Thymus (tissue), 11 donors: ENCODE measurements at regions not wholly inside any gene's neighbourhood (a gene's known extent, or its start where the extent isn't known, plus 50 kb on each side); places are given as distances from the start of the nearest gene placed in this dataset.

Experiments used
- DNase-seq, 9 donors: peaks; one replicate each; pipeline ENCODE4 v3.0.0-alpha.2; 2013; ENCODE audit warnings: low spot score in 9 of 9, low read depth in 6 of 9, missing footprints in 1 of 9
- H3K27ac ChIP-seq, 2 donors: one replicate each; pipeline ENCODE4 v1.5.1; 2013; ENCODE audit warnings: control low read depth in 1 of 2, low read depth in 1 of 2, low read length in 1 of 2, mild to moderate bottlenecking in 1 of 2, moderate library complexity in 1 of 2
- H3K27me3 ChIP-seq, 2 donors: one replicate each; pipeline ENCODE4 v1.5.1; 2013; ENCODE audit warnings: low read length in 1 of 2; ENCODE audit not compliant: control insufficient read depth in 2 of 2, insufficient read depth in 1 of 2
- H3K36me3 ChIP-seq, 2 donors: one replicate each; pipeline ENCODE4 v1.5.1; 2013; ENCODE audit warnings: low read length in 1 of 2, mild to moderate bottlenecking in 1 of 2, moderate library complexity in 1 of 2; ENCODE audit not compliant: control insufficient read depth in 2 of 2, insufficient read depth in 2 of 2
- H3K4me1 ChIP-seq, 2 donors: one replicate each; pipeline ENCODE4 v1.5.1; 2013; ENCODE audit warnings: low read length in 2 of 2; ENCODE audit not compliant: control insufficient read depth in 2 of 2, insufficient read depth in 2 of 2
- H3K4me3 ChIP-seq, 2 donors: one replicate each; pipeline ENCODE4 v1.5.1; 2013; ENCODE audit warnings: low read length in 2 of 2, control low read depth in 1 of 2, mild to moderate bottlenecking in 1 of 2
- H3K9me3 ChIP-seq, 2 donors: one replicate each; pipeline ENCODE4 v1.5.1; 2013; ENCODE audit warnings: low read length in 1 of 2, mild to moderate bottlenecking in 1 of 2; ENCODE audit not compliant: control insufficient read depth in 2 of 2, insufficient read depth in 1 of 2
- WGBS: extraction: QIAGEN DNeasy Blood & Tissue Kit; methylation state at CpG from one replicate; pipeline ENCODE4 v1.1.7; 2013; 5-methylcytosine and 5-hydroxymethylcytosine counted together
- donor health status: healthy.

DNA sequence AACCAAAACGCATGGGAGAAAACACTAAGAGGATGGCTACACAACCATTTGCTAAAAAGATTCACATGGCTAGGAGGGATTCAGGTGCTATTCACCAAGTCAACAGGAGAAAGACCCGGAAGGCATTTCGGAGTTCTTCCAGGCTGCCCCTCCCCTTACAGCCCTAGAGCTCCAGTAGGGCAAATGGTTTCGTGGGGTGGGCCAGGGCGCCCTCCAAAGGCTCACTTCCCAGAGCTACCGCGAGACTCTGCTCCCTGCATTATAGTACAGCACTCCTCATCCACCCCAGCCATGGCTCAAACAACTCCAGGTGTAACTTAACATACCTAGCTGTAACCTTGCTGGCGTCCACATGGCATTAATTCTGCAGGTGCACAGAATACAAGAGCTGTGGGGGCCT, 179.7 kb downstream of the SLC39A8 start:
- 96% methylated on average over 8 of the region's 8 CpGs for WGBS
- no peaks in the 10 kb centered on the region for H3K4me1 ChIP-seq
- H3K36me3 ChIP-seq, result no peaks in the 10 kb centered on the region
- no peak overlapping the region for H3K27ac ChIP-seq
- H3K9me3 ChIP-seq, result no peaks in the 10 kb centered on the region
- no peak overlapping the region for H3K4me3 ChIP-seq
- no peaks in the 10 kb centered on the region for H3K27me3 ChIP-seq
- DNase-seq, result no peak

DNA sequence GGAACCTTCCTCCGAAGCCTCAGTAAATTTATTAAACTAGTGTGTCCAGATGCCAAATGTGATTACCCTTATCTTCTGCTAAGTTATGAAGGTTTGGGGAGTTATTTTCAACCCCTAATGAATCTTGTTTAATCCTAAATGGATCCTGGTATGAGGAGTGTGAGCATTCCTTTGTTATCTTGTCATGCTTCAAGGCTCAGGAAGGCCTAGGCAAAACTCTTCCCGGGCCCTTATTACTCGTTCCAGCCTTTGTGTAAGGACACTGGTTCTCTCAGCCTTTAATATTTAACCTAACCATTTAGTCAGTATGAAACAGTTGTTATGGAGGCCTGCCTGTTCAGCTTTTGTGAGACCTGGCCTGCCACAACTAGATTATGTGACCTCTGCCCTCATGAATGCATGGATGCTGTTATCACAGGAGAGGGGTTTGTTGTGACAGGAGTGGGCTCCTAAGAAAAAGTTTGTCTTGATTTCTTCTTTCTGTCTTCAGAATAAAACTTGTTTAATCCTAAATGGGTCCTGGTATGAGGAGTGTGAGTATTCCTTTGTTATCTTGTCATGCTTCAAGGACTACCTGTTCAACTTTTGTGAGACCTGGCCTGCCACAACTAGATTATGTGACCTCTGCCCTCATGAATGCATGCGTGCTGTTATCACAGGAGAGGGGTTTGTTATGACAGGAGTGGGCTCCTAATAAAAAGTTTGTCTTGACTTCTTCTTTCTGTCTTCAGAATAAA, 181.7 kb downstream of the SLC39A8 start:
- no peaks in the 10 kb centered on the region for H3K36me3 ChIP-seq
- DNase-seq, result no peak
- no peaks in the 10 kb centered on the region for H3K27me3 ChIP-seq
- no peaks in the 10 kb centered on the region for H3K4me1 ChIP-seq
- no peak overlapping the region for H3K4me3 ChIP-seq
- 86% methylated on average over 4 of the region's 4 CpGs for WGBS
- no peak overlapping the region for H3K27ac ChIP-seq
- H3K9me3 ChIP-seq, result no peaks in the 10 kb centered on the region

DNA sequence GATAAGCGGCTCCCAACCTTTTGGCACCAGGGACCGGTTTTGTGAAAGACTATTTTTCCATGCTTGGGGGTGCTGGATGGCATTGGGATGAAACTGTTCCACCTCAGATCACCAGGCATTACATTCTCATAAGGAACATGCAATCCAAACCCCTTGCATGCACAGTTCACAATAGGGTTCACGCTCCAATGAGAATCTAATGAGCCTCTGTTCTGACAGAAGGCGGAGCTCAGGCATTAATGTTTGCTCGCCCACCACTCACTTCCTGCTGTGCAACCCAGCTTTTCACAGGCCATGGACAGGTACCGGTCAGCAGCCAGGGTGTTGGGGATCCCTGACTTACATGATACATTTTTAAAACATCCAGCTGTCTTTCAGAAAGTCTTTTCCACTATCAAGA, 187.3 kb downstream of the SLC39A8 start:
- H3K36me3 ChIP-seq, result no peaks in the 10 kb centered on the region
- no peak overlapping the region for H3K4me3 ChIP-seq
- no peaks in the 10 kb centered on the region for H3K9me3 ChIP-seq
- no peaks in the 10 kb centered on the region for H3K4me1 ChIP-seq
- DNase-seq, result no peak
- 96% methylated on average over 6 of the region's 6 CpGs for WGBS
- H3K27ac ChIP-seq, result no peak overlapping the region
- no peaks in the 10 kb centered on the region for H3K27me3 ChIP-seq

DNA sequence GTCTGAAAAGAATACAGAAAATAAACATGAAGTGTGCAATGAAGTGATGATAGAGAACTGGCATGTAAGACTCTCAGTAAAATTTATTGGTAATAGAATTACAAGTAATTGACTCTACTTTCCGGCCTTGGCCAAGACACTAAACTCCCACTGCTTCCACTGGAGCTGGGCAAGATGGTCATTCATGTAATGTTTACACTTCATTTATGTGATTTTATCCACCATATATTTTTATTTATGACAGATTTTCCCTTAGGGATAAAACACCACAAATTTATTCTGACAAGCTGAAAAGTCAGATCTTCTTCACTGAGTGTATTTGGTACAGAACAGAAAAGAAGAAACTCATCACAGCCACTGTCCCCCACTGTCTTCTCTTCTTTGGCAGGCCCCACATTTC, 191.9 kb downstream of the SLC39A8 start:
- H3K4me1 ChIP-seq, result no peaks in the 10 kb centered on the region
- no peaks in the 10 kb centered on the region for H3K27me3 ChIP-seq
- H3K4me3 ChIP-seq, result no peak overlapping the region
- H3K9me3 ChIP-seq, result no peaks in the 10 kb centered on the region
- 97% methylated on average over 1 of the region's 1 CpG for WGBS
- DNase-seq, result no peak
- no peak overlapping the region for H3K27ac ChIP-seq
- H3K36me3 ChIP-seq, result no peaks in the 10 kb centered on the region

DNA sequence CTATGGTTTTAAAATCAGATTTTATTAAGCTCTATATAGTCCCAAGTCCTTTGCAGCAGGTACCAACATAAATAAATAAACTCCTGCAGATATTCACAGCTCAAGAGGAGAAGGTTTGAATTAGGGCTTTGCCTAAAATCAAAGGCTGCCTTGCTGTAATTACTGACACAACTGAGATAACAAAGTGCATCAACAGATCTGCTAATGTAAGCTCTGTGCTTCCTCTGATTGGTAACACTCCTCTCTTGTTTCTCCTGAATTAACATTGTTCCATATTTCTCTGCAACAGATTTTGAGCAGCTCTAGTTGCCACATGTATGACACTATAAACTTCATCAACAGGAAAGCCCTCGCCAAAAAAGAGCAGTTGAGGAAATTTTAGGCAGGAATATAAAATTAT, 193.6 kb downstream of the SLC39A8 start:
- WGBS, result 95% methylated on average over 1 of the region's 1 CpG
- Histone ChIP-seq H3K9me3 (no peaks in the 10 kb centered on the region), H3K27ac (no peak overlapping the region), H3K36me3 (no peaks in the 10 kb centered on the region), H3K4me3 (no peak overlapping the region), H3K27me3 (no peaks in the 10 kb centered on the region), H3K4me1 (no peaks in the 10 kb centered on the region)
- no peak for DNase-seq

DNA sequence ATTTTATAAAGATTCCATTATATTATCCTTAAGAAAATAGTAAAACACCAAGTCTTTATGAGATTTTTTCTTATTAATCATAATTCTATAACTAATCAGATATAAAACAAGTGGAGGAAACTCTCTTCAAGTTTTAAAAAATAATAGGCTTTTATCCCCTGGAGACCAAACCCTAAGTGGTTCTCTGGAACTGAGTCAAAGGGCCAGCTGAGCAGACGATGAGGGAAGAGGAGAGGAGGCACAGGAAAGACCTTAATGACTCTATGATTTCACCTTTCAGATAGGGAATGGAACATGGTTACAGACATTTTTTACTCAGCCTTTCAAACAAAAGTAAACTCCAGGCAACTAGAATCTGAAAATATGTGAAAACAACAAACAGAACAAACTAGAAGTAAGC, 201.8 kb downstream of the SLC39A8 start:
- no peaks in the 10 kb centered on the region for H3K4me1 ChIP-seq
- no peak overlapping the region for H3K27ac ChIP-seq
- H3K9me3 ChIP-seq, result no peaks in the 10 kb centered on the region
- no peak overlapping the region for H3K4me3 ChIP-seq
- 84% methylated on average over 1 of the region's 1 CpG for WGBS
- no peak for DNase-seq
- no peaks in the 10 kb centered on the region for H3K27me3 ChIP-seq
- H3K36me3 ChIP-seq, result no peaks in the 10 kb centered on the region

DNA sequence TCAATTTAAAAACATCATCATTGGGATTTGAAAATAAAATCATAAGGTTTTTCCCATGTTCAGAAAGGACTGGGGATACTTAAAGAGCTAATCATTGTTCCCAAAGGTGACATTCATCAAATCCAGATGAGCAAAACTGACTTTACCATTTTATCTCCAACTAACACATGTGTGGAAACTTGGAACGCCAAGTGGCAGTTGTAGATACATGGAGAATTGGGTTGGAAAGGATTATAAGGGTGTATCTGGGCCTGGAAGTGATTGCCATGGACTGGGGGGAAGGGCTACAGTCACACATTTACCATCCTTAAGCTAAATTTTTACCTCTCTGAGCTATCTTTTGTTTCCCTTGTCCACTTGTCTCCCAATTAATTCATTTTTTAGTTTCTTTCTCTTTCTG, 203.4 kb downstream of the SLC39A8 start:
- 95% methylated on average over 1 of the region's 1 CpG for WGBS
- Histone ChIP-seq H3K27ac (no peak overlapping the region), H3K4me1 (no peaks in the 10 kb centered on the region), H3K9me3 (no peaks in the 10 kb centered on the region), H3K4me3 (no peak overlapping the region), H3K27me3 (no peaks in the 10 kb centered on the region), H3K36me3 (no peaks in the 10 kb centered on the region)
- DNase-seq, result no peak

DNA sequence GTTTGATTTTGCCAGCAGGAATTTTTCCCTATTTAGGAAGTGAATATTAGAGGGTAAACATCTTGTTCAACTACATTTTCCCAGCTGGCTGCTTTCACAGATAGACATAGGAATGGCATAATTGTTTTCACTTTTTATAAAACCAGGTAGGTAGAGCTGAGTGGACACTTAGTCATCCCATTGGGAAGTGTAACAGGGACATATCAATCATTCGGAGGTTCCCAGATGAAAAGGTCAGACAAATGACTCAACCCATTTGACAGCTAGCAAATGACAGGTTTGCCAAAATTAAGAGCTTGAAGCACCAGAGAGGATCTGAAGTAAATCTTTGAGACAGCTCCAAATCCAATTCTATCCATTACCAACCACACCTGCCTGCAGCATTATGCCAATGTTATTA, 205.3 kb downstream of the SLC39A8 start:
- Histone ChIP-seq H3K27ac (no peak overlapping the region), H3K4me1 (no peaks in the 10 kb centered on the region), H3K4me3 (no peak overlapping the region), H3K36me3 (no peaks in the 10 kb centered on the region), H3K27me3 (no peaks in the 10 kb centered on the region), H3K9me3 (no peaks in the 10 kb centered on the region)
- DNase-seq, result no peak
- 97% methylated on average over 1 of the region's 1 CpG for WGBS

DNA sequence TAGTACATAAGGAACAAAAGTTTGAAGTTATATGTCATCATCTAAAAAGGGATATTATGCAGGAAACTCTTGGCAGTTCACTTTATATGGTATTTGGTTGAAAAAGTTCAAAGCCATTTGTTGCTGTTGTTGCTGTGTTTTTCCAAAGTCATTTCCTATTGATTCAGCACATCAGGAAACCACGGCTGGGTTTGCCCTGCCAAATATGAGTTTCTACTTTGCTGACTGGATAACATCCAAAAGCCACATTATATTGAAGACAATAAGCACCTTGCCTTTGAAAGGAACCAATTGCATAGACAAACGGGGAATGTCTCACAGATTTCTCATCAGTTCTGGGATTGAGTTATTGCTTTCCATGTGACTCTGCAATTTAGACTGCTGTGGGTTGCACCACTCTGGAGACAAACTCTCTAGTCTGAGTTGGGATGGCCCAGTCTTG, 206.1 kb downstream of the SLC39A8 start:
- 12% methylated on average over 2 of the region's 2 CpGs for WGBS
- Histone ChIP-seq H3K4me3 (no peak overlapping the region), H3K9me3 (no peaks in the 10 kb centered on the region), H3K4me1 (no peaks in the 10 kb centered on the region), H3K36me3 (no peaks in the 10 kb centered on the region), H3K27me3 (no peaks in the 10 kb centered on the region), H3K27ac (no peak overlapping the region)
- no peak for DNase-seq
